ENCODE measurements at regions not wholly inside any gene's neighbourhood (a gene's known extent, or its start where the extent isn't known, plus 50 kb on each side); places are given as distances from the start of the nearest gene placed in this dataset.

GRCh38 chr14:42111355-42111754, 504.7 kb downstream of the LRFN5 start:
- Histone ChIP-seq H3K27ac (ENCODE audit: low read depth in 2 of 2, low read length in 1 of 2) (no peak overlapping the region), H3K4me1 (ENCODE audit: control insufficient read depth in 2 of 2, insufficient read depth in 2 of 2, low read length in 1 of 2) (no peaks in the 10 kb centered on the region), H3K4me3 (ENCODE audit: low read depth in 1 of 2, low read length in 2 of 2) (no peak overlapping the region), H3K9me3 (ENCODE audit: control insufficient read depth in 2 of 2, insufficient read depth in 1 of 2, low read depth in 1 of 2, low read length in 1 of 2) (peaks cover 3 to 16% of the 10 kb centered on the region in 2 donors), H3K36me3 (ENCODE audit: control insufficient read depth in 2 of 2, insufficient read depth in 2 of 2, low read length in 1 of 2) (no peaks in the 10 kb centered on the region), H3K27me3 (ENCODE audit: control insufficient read depth in 1 of 2, insufficient read depth in 2 of 2, low read length in 2 of 2) (no peaks in the 10 kb centered on the region)
- WGBS, 2 donors: 88 to 94% methylated on average over 2 of the region's 2 CpGs

DNA sequence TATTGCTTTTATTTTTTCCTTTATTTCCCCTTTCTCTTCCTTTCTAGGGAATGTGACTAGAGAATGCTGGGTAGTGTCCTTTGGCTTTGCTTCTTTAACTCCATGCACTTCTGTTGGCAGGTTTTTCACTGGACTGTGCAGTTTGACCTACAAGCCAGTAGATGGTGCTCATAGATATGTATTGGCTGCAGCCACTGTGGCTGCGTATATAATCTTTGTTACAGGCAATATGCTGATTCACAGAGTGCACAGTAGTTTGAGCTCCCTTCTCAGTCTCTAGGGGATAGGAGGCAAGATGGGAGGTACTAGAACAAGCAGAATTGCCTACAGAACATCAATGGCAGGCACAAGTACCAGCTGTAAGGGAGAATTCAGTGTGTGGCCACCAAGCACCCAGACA, 503.5 kb downstream of the LRFN5 start:
- no peaks in the 10 kb centered on the region for H3K36me3 ChIP-seq (ENCODE audit: control insufficient read depth in 2 of 2, insufficient read depth in 2 of 2, low read length in 1 of 2)
- peaks cover 3 to 16% of the 10 kb centered on the region in 2 donors for H3K9me3 ChIP-seq (ENCODE audit: control insufficient read depth in 2 of 2, insufficient read depth in 1 of 2, low read depth in 1 of 2, low read length in 1 of 2)
- no peaks in the 10 kb centered on the region for H3K4me1 ChIP-seq (ENCODE audit: control insufficient read depth in 2 of 2, insufficient read depth in 2 of 2, low read length in 1 of 2)
- no peak overlapping the region for H3K4me3 ChIP-seq (ENCODE audit: low read depth in 1 of 2, low read length in 2 of 2)
- no peak overlapping the region for H3K27ac ChIP-seq (ENCODE audit: low read depth in 2 of 2, low read length in 1 of 2)
- H3K27me3 ChIP-seq (ENCODE audit: control insufficient read depth in 1 of 2, insufficient read depth in 2 of 2, low read length in 2 of 2): no peaks in the 10 kb centered on the region
- WGBS, 2 donors: 58% methylated on average over 1 of the region's 1 CpG

- Histone ChIP-seq H3K4me3 (ENCODE audit: low read depth in 1 of 2, low read length in 2 of 2) (no peak overlapping the region), H3K9me3 (ENCODE audit: control insufficient read depth in 2 of 2, insufficient read depth in 1 of 2, low read depth in 1 of 2, low read length in 1 of 2) (peaks cover 3 to 6% of the 10 kb centered on the region in 2 donors), H3K4me1 (ENCODE audit: control insufficient read depth in 2 of 2, insufficient read depth in 2 of 2, low read length in 1 of 2) (no peaks in the 10 kb centered on the region), H3K36me3 (ENCODE audit: control insufficient read depth in 2 of 2, insufficient read depth in 2 of 2, low read length in 1 of 2) (no peaks in the 10 kb centered on the region), H3K27me3 (ENCODE audit: control insufficient read depth in 1 of 2, insufficient read depth in 2 of 2, low read length in 2 of 2) (no peaks in the 10 kb centered on the region), H3K27ac (ENCODE audit: low read depth in 2 of 2, low read length in 1 of 2) (no peak overlapping the region)
- WGBS, 2 donors: 83 to 95% methylated on average over 2 of the region's 2 CpGs
Observed at GRCh38 chr14:42095155-42095554, 488.5 kb downstream of the LRFN5 start.

GRCh38 chr14:42090122-42090521, 483.4 kb downstream of the LRFN5 start:
- H3K27me3 ChIP-seq (ENCODE audit: control insufficient read depth in 1 of 2, insufficient read depth in 2 of 2, low read length in 2 of 2): no peaks in the 10 kb centered on the region
- 88% methylated on average over 3 of the region's 3 CpGs for WGBS, 2 donors
- H3K9me3 ChIP-seq (ENCODE audit: control insufficient read depth in 2 of 2, insufficient read depth in 1 of 2, low read depth in 1 of 2, low read length in 1 of 2): peaks cover 1 to 2% of the 10 kb centered on the region in 2 donors
- no peak overlapping the region for H3K4me3 ChIP-seq (ENCODE audit: low read depth in 1 of 2, low read length in 2 of 2)
- no peaks in the 10 kb centered on the region for H3K36me3 ChIP-seq (ENCODE audit: control insufficient read depth in 2 of 2, insufficient read depth in 2 of 2, low read length in 1 of 2)
- no peaks in the 10 kb centered on the region for H3K4me1 ChIP-seq (ENCODE audit: control insufficient read depth in 2 of 2, insufficient read depth in 2 of 2, low read length in 1 of 2)
- no peak overlapping the region for H3K27ac ChIP-seq (ENCODE audit: low read depth in 2 of 2, low read length in 1 of 2)

- no peaks in the 10 kb centered on the region for H3K27me3 ChIP-seq (ENCODE audit: control insufficient read depth in 1 of 2, insufficient read depth in 2 of 2, low read length in 2 of 2)
- no peaks in the 10 kb centered on the region for H3K4me1 ChIP-seq (ENCODE audit: control insufficient read depth in 2 of 2, insufficient read depth in 2 of 2, low read length in 1 of 2)
- H3K27ac ChIP-seq (ENCODE audit: low read depth in 2 of 2, low read length in 1 of 2): no peak overlapping the region
- no peaks in the 10 kb centered on the region for H3K9me3 ChIP-seq (ENCODE audit: control insufficient read depth in 2 of 2, insufficient read depth in 1 of 2, low read depth in 1 of 2, low read length in 1 of 2)
- no peak overlapping the region for H3K4me3 ChIP-seq (ENCODE audit: low read depth in 1 of 2, low read length in 2 of 2)
- no peaks in the 10 kb centered on the region for H3K36me3 ChIP-seq (ENCODE audit: control insufficient read depth in 2 of 2, insufficient read depth in 2 of 2, low read length in 1 of 2)
Observed at GRCh38 chr14:42079911-42080310, 473.2 kb downstream of the LRFN5 start.

- no peaks in the 10 kb centered on the region for H3K9me3 ChIP-seq (ENCODE audit: control insufficient read depth in 2 of 2, insufficient read depth in 1 of 2, low read depth in 1 of 2, low read length in 1 of 2)
- H3K27ac ChIP-seq (ENCODE audit: low read depth in 2 of 2, low read length in 1 of 2): no peak overlapping the region
- H3K27me3 ChIP-seq (ENCODE audit: control insufficient read depth in 1 of 2, insufficient read depth in 2 of 2, low read length in 2 of 2): no peaks in the 10 kb centered on the region
- 48 to 59% methylated on average over 2 of the region's 2 CpGs for WGBS, 2 donors
- H3K4me3 ChIP-seq (ENCODE audit: low read depth in 1 of 2, low read length in 2 of 2): no peak overlapping the region
- H3K4me1 ChIP-seq (ENCODE audit: control insufficient read depth in 2 of 2, insufficient read depth in 2 of 2, low read length in 1 of 2): no peaks in the 10 kb centered on the region
- H3K36me3 ChIP-seq (ENCODE audit: control insufficient read depth in 2 of 2, insufficient read depth in 2 of 2, low read length in 1 of 2): no peaks in the 10 kb centered on the region
Observed at GRCh38 chr14:42078345-42078744, 471.7 kb downstream of the LRFN5 start.

- Histone ChIP-seq H3K4me1 (ENCODE audit: control insufficient read depth in 2 of 2, insufficient read depth in 2 of 2, low read length in 1 of 2) (no peaks in the 10 kb centered on the region), H3K9me3 (ENCODE audit: control insufficient read depth in 2 of 2, insufficient read depth in 1 of 2, low read depth in 1 of 2, low read length in 1 of 2) (peaks cover 0 to 3% of the 10 kb centered on the region in 2 donors), H3K27me3 (ENCODE audit: control insufficient read depth in 1 of 2, insufficient read depth in 2 of 2, low read length in 2 of 2) (no peaks in the 10 kb centered on the region), H3K4me3 (ENCODE audit: low read depth in 1 of 2, low read length in 2 of 2) (no peak overlapping the region), H3K27ac (ENCODE audit: low read depth in 2 of 2, low read length in 1 of 2) (no peak overlapping the region), H3K36me3 (ENCODE audit: control insufficient read depth in 2 of 2, insufficient read depth in 2 of 2, low read length in 1 of 2) (no peaks in the 10 kb centered on the region)
- 82 to 89% methylated on average over 3 of the region's 3 CpGs for WGBS, 2 donors
Observed at GRCh38 chr14:42070031-42070430, 463.4 kb downstream of the LRFN5 start.

DNA sequence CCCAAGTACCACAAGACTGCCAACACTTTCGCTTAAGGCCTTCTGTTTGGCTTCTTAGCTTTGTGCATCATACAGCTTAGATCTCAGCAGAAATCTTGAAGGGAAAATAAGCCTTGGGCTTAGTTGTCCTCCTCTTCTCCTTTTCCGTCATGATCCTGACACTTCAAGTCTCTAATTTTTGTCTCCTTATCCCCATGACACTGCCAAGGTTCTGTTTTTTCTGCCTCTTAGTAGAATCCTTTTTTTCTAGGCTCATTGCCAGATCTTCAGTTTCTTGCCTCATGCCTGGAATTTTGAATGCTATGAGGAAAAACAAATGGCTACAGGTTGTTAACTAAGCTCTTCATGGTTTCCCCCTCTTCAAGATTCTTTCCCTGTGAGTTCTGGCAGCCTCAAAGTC, 450.4 kb downstream of the LRFN5 start:
- 69 to 72% methylated on average over 2 of the region's 2 CpGs for WGBS, 2 donors
- Histone ChIP-seq H3K27ac (ENCODE audit: low read depth in 2 of 2, low read length in 1 of 2) (no peak overlapping the region), H3K27me3 (ENCODE audit: control insufficient read depth in 1 of 2, insufficient read depth in 2 of 2, low read length in 2 of 2) (no peaks in the 10 kb centered on the region), H3K9me3 (ENCODE audit: control insufficient read depth in 2 of 2, insufficient read depth in 1 of 2, low read depth in 1 of 2, low read length in 1 of 2) (no peaks in the 10 kb centered on the region), H3K4me1 (ENCODE audit: control insufficient read depth in 2 of 2, insufficient read depth in 2 of 2, low read length in 1 of 2) (no peaks in the 10 kb centered on the region), H3K36me3 (ENCODE audit: control insufficient read depth in 2 of 2, insufficient read depth in 2 of 2, low read length in 1 of 2) (no peaks in the 10 kb centered on the region), H3K4me3 (ENCODE audit: low read depth in 1 of 2, low read length in 2 of 2) (no peak overlapping the region)

- no peak overlapping the region for H3K27ac ChIP-seq (ENCODE audit: low read depth in 2 of 2, low read length in 1 of 2)
- 38 to 39% methylated on average over 3 of the region's 3 CpGs for WGBS, 2 donors
- no peaks in the 10 kb centered on the region for H3K4me1 ChIP-seq (ENCODE audit: control insufficient read depth in 2 of 2, insufficient read depth in 2 of 2, low read length in 1 of 2)
- H3K27me3 ChIP-seq (ENCODE audit: control insufficient read depth in 1 of 2, insufficient read depth in 2 of 2, low read length in 2 of 2): no peaks in the 10 kb centered on the region
- H3K4me3 ChIP-seq (ENCODE audit: low read depth in 1 of 2, low read length in 2 of 2): no peak overlapping the region
- peaks cover 0 to 2% of the 10 kb centered on the region in 2 donors for H3K9me3 ChIP-seq (ENCODE audit: control insufficient read depth in 2 of 2, insufficient read depth in 1 of 2, low read depth in 1 of 2, low read length in 1 of 2)
- H3K36me3 ChIP-seq (ENCODE audit: control insufficient read depth in 2 of 2, insufficient read depth in 2 of 2, low read length in 1 of 2): no peaks in the 10 kb centered on the region
Observed at GRCh38 chr14:42047421-42048055, 440.9 kb downstream of the LRFN5 start.

GRCh38 chr14:42045383-42045782, 438.7 kb downstream of the LRFN5 start:
- Histone ChIP-seq H3K9me3 (ENCODE audit: control insufficient read depth in 2 of 2, insufficient read depth in 1 of 2, low read depth in 1 of 2, low read length in 1 of 2) (peaks cover 0 to 2% of the 10 kb centered on the region in 2 donors), H3K27me3 (ENCODE audit: control insufficient read depth in 1 of 2, insufficient read depth in 2 of 2, low read length in 2 of 2) (no peaks in the 10 kb centered on the region), H3K36me3 (ENCODE audit: control insufficient read depth in 2 of 2, insufficient read depth in 2 of 2, low read length in 1 of 2) (no peaks in the 10 kb centered on the region), H3K4me3 (ENCODE audit: low read depth in 1 of 2, low read length in 2 of 2) (no peak overlapping the region), H3K4me1 (ENCODE audit: control insufficient read depth in 2 of 2, insufficient read depth in 2 of 2, low read length in 1 of 2) (no peaks in the 10 kb centered on the region), H3K27ac (ENCODE audit: low read depth in 2 of 2, low read length in 1 of 2) (no peak overlapping the region)
- WGBS, 2 donors: 78% methylated on average over 3 of the region's 3 CpGs

All from esophagus (tissue), 2 donors.